HCEC 1CT (cell line): ENCODE measurements at regions not wholly inside any gene's neighbourhood (a gene's known extent, or its start where the extent isn't known, plus 50 kb on each side); places are given as distances from the start of the nearest gene placed in this dataset.

Source experiments
- DNase-seq: peaks from one replicate; pipeline ENCODE4 v3.0.0-alpha.2; 2017

- DNase-seq: no peak
Measured at GRCh38 chr16:86775511-86775921, 197.2 kb downstream of the FOXL1 start.

DNA sequence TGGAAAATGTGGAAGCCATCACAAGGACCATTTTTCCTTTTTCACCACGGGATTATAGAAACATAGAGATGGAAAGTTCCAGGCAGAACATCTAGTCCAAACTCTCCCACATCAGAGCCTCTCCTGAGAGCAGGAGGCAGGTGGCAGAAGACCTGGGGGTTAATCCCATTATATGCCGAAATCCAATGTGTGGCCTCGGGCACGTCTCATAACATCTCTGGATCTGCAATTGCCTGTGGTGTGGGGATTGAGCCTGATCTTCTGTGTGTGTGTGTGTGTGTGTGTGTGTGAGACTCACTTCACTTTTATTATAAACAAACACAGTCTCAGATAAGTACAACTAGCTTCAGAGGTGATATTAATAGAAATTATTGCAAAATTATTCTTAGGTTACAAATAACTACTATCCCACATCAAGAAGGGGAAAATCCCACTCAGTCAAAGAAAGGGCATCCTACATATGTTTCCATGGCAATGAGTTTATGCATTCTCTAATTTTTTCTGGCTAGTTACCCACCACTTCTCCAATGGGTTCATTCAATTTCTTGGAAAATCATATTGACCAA is 199.1 kb downstream of the FOXL1 start:
- no peak for DNase-seq

DNA sequence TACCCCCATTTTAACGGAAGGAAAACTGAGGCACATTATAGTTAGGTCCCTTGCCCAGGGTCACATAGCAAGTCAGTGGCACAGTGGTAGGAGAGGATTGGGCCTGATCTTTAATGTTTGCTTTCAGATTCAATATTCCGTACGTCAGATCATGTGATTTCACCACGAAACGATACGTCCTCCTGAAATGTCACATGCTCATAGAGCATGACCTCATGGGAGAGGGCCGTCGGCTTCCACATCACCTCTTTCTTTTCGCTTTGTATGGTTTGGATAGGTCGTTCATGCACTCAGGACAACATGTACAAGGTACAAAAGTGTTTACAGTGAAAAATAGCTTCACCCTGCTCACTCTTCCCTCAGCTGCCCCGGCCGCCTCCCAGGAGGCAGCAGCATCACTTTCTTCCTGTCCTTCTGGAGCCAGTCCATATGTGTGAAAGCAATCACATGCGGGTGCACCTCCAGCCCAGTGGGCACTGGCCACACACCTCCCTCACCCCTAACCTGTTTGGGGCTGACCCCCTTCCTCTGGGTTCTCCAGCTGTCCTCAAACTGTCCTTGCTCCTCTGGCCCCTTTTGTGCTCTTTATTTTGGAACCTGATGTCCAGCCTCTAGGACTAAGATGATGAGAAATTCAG is 199.9 kb downstream of the FOXL1 start:
- no peak for DNase-seq

DNA sequence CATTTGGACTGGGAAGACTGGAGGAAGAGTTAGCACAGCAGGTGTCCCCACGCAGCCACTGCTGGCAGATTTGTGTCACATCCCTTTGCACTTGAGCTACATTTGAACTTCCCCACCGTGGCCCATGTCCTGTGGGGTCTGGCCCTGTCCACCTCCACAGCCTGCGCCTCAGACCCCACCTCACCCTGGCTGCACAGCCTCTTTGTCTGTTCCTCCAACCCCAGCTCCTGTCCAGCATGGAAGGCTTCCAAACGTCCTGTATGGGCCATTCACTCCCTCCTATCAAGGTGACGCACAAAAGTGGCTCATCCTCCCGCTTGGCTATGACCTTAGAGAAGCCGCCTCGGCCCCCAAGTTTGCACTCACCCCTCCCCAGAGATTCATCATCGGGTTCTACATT is 200.6 kb downstream of the FOXL1 start:
- DNase-seq: no peak

- no peak for DNase-seq
Measured at GRCh38 chr16:86781046-86781445, 202.7 kb downstream of the FOXL1 start.

DNA sequence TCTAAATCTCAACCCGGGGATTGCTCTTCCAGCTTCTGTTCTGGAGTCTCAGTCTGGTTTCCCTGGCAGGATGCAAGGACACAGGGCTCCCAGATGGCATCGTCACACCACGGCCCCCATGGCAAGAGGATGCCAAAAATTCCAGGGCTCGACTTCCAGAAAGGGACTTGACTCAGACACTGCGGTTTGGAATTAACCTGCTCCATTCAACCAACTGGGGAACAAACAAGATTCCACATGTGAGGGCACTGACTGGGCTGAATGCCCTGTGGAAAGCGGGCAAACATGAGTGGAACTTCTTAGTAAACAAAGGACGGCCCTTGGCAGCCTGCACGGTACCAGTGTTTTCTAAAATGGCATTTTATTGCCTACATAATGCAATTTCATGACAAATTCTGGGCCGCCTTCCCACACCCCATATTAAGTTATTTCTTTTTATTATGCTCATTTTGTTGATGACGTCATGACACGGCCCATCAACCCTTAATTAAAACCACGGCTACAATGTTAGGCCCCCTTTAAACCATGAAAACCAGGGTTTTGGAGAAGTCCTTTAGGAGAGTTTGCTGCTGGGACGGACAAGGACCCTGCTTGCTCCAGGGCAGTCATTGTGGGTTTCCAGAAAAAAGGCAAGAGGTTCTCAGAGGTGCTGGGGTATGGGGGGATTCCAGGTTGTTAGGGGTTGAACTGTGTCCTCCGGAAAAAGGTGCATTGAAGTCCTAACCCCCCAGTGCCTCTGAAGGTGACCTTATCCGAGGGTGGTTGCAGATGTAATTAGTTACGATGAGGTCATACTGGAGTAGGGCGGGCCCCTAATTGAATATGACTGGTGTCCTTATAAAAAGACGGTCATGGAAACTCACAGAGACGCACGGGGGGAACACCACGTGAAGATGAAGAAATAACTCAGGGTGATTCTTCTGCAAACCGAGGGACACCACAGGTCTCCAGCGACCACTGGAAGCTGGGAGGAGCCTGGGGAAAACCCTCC is 205.6 kb downstream of the FOXL1 start:
- no peak for DNase-seq

- no peak for DNase-seq
Measured at GRCh38 chr16:86786338-86786737, 208.0 kb downstream of the FOXL1 start.

GRCh38 chr16:86786994-86787393 is 208.6 kb downstream of the FOXL1 start:
- no peak for DNase-seq

GRCh38 chr16:86787538-86787937 is 209.2 kb downstream of the FOXL1 start:
- no peak for DNase-seq

GRCh38 chr16:86789621-86790051 is 211.3 kb downstream of the FOXL1 start:
- DNase-seq: no peak

- no peak for DNase-seq
Measured at GRCh38 chr16:86791287-86792035, 213.1 kb downstream of the FOXL1 start.

DNA sequence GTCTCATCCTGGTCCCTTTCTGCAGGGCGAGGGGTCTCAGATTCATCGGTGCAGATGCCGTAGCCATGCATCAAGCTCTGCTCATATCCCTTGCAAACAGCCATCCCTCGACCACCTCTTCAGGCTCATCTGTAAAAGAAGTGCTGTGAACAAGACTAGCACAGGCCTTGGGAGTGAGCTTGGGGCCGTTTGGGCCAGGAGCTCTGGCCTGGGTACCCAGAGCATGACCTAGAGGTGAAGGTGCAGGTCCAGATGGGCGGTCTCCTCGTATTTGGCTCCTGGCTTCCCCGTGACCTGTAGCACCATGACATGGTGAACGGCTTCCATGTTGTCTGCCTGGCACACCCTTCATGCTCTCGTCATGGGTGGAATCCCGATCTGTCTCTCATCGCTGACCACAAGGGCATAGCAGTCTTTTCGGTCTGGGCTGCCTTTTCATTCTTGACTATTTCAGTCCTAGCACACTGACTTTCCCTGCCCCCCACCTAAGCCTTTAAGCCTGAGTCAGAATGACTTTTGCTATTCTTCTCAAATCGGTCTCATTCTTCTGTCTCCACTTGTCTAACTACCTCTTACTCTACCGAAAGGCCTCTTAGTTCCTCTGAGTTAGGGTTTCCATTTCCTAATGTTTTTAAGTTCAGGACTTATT is 216.0 kb downstream of the FOXL1 start:
- DNase-seq: no peak

DNA sequence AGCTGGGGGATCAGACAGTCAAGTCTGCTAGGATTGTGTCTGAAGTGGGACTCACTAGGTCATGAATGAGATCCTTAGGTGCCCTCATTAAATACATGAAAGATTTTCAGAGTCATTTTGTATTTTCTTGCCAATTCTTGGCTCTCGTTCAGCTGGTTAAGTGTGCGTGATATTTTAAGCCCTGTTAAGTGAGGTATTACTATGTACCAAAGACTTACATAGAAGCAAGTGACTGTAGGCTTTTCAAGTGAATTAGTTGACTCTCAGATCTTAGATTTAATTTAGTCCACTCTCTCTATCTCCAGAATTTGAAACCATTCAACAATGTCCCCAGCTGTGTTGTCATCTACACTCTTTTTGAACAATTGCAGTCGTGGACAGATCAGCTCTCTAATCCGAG is 219.4 kb downstream of the FOXL1 start:
- DNase-seq: no peak

DNA sequence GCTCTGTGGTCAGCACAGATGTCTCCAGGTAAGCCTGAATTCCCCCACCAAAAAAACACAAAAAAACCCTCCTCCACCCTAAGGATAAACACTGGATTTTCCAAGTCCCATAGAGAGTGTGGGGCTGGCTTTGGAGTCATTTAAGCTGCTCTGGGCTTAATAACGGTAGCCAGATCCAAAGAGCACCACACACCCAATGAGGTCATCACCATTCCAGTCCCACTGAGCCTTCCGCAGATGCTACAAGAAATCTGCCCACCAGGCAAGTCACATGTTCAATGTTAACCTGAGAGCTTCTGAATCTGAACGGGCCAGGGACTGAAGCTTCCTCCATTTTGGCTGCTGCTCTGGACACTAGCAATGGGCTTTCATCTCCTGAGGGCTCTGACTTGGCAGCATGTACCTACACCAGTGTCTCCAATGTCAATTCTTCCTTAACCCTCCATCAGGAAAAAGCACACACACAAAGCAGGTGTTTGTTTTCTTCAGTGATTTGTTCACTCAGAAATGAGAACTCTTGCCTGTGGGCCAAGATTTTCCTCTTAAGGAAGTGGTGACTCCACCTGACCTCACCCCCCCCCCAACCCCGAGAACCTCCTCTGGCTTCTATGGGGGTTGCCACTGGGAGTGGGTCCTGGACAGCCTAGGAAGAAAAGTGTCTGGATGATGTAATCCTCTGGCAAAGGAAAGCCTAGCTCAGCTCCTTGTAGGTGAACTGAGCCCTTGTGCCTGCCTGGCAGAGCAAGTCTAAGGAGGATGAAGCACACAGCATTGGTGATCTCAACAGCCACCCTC is 220.1 kb downstream of the FOXL1 start:
- no peak for DNase-seq

DNA sequence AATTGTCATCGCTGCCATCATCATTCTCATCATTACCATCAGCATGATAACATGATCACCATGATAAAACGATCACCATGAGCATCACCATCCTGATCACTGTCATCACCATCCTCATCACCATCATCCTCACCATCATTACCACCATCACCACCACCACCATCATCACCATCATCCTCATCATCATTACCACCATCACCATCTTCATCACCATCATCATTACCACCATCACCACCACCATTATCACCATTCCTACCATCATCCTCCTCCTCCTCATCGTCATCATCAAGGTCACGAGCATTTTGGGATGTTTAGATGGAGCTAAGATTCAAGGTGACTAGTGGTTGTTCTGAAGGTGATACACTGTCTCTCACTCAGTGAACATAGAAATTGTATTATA is 221.0 kb downstream of the FOXL1 start:
- DNase-seq: no peak

- DNase-seq: no peak
Measured at GRCh38 chr16:86800894-86801293, 222.5 kb downstream of the FOXL1 start.

- DNase-seq: no peak
Measured at GRCh38 chr16:86802013-86802412, 223.7 kb downstream of the FOXL1 start.

DNA sequence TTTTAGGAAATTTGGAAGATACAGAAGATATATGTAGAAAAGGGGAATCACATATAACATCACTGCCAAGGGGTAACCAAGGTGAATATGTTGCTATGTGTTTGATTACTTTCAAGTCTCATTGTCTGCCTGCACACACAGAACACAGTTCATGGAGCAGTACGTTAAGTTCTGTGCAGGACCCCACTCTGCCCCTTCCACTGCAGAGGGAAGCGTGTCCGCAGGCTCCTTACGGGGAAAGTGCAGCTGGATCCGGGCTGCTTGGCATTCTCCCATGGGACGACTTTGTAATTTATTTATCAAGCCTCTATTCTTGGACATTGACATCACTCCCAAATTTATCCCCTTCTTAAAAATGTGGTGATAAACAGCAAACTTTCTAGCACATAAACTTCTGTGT is 226.8 kb downstream of the FOXL1 start:
- DNase-seq: no peak

DNA sequence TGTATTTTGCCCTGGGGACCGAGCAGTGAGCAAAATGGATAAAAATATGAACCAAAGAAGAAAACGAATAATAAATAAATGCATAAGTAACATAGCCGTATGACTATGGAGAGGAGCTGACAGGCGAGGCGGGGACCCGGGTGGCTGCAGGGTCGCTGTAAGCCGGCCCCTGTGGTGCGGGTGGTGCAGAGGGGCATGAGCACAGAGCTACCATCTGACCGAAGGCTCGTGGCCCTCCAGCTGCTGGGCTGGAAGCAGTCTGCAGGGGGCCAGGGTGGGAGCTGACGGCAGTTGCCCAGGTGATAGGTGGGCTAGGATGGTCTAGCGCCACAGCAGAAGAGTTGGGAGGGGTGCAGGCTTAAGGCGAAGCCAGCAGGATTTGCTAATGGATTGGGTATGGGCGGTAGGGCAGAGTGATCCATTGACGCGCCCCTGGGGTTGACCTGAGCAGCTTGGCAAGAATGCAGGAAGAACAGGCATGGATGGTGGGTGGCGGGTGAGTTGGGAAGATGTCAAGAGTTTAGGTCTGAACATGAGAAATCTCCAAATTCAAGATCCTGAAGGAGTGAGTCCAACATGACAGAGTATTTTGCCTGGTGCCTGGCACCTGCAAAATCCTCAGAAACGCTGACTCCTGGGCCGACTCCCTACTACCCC is 228.0 kb downstream of the FOXL1 start:
- no peak for DNase-seq

DNA sequence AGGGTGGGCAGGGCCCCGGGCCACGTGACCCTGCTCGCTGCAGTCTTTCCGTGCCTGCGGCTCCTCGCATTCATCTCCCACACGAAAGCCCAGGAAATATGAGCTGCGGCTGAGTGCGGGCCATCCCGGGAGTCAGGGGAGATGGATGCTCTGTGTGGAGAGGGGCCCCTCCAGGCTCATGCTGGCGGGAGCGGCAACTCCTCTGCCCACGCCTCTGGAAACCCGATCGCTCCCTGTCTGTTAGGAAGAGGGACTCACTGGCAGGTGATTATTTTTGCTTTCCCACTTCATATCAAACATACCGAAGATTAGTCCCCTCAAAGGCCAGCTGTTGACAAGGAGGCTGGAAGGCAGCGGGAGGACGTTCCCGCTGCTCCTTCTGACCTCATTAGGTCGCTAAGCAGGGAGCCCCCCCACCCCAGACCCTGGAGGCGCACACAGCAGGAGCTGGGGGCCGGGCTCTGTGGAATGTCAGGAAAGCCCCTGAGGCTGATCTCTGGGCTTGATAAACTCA is 228.5 kb downstream of the FOXL1 start:
- DNase-seq: no peak

DNA sequence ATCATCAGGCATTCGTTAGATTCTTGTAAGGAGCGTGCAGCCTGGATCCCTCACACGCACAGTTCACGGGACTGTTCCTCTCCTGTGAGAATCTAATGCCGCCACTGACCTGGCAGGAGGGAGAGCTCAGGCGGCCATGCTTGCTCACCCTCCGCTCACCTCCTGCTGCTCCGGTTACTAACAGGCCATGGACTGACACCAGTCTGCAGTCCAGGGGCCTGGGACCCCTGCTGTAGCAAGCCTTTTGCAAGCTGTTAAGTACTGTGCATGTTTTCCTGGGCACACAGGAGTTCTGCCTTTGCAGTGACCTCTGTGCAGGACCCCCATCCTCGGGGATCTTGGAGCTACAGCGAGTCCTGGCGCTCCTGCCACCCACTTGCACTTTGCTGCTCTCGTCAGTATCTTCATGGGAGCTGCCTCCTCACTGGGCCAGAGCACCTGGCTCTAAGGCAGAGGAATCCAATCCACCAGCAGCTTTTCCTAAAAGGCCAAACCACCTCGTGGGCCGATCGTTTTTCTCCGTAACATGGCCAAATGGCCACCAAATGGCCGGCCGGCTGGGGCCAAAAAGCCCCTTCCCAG is 230.6 kb downstream of the FOXL1 start:
- no peak for DNase-seq
